ENCODE measurements at regions not wholly inside any gene's neighbourhood (a gene's known extent, or its start where the extent isn't known, plus 50 kb on each side); places are given as distances from the start of the nearest gene placed in this dataset.
"Not testable (repeated sequence)": the region's sequence is repeated elsewhere in the genome, so short reads cannot be mapped to it uniquely, and the experiment has no call there.

- in situ Hi-C loops (cut with MboI; ENCODE audit: low sequenced_read_pairs): no loop called here
Measured at GRCh38 chr11:38191101-38191500, 1593.1 kb upstream of the RAG2 start.

GRCh38 chr11:38182126-38182866, 1584.3 kb upstream of the RAG2 start:
- in situ Hi-C loops (cut with MboI; ENCODE audit: low sequenced_read_pairs): no loop called here

GRCh38 chr11:38176686-38177322, 1578.8 kb upstream of the RAG2 start:
- in situ Hi-C loops (cut with MboI; ENCODE audit: low sequenced_read_pairs): no loop called here

- in situ Hi-C loops (cut with MboI; ENCODE audit: low sequenced_read_pairs): no loop called here
Measured at GRCh38 chr11:38173676-38174075, 1575.6 kb upstream of the RAG2 start.

- in situ Hi-C loops (cut with MboI; ENCODE audit: low sequenced_read_pairs): no loop called here
Measured at GRCh38 chr11:38169286-38169685, 1571.2 kb upstream of the RAG2 start.

GRCh38 chr11:38163526-38163925, 1565.5 kb upstream of the RAG2 start:
- in situ Hi-C loops (cut with MboI; ENCODE audit: low sequenced_read_pairs): no loop called here

GRCh38 chr11:38160433-38160832, 1562.4 kb upstream of the RAG2 start:
- in situ Hi-C loops (cut with MboI; ENCODE audit: low sequenced_read_pairs): no loop called here

- in situ Hi-C loops (cut with MboI; ENCODE audit: low sequenced_read_pairs): no loop called here
Measured at GRCh38 chr11:38159038-38159437, 1561.0 kb upstream of the RAG2 start.

GRCh38 chr11:38156495-38157146, 1558.6 kb upstream of the RAG2 start:
- in situ Hi-C loops (cut with MboI; ENCODE audit: low sequenced_read_pairs): no loop called here

GRCh38 chr11:38155856-38156255, 1557.8 kb upstream of the RAG2 start:
- in situ Hi-C loops (cut with MboI; ENCODE audit: low sequenced_read_pairs): no loop called here

GRCh38 chr11:38153985-38154384, 1555.9 kb upstream of the RAG2 start:
- in situ Hi-C loops (cut with MboI; ENCODE audit: low sequenced_read_pairs): no loop called here

- in situ Hi-C loops (cut with MboI; ENCODE audit: low sequenced_read_pairs): no loop called here
Measured at GRCh38 chr11:38143852-38144251, 1545.8 kb upstream of the RAG2 start.

- in situ Hi-C loops (cut with MboI; ENCODE audit: low sequenced_read_pairs): no loop called here
Measured at GRCh38 chr11:38138972-38139371, 1540.9 kb upstream of the RAG2 start.

GRCh38 chr11:38136887-38137286, 1538.9 kb upstream of the RAG2 start:
- in situ Hi-C loops (cut with MboI; ENCODE audit: low sequenced_read_pairs): no loop called here

GRCh38 chr11:38131535-38131934, 1533.5 kb upstream of the RAG2 start:
- in situ Hi-C loops (cut with MboI; ENCODE audit: low sequenced_read_pairs): no loop called here

- in situ Hi-C loops (cut with MboI; ENCODE audit: low sequenced_read_pairs): no loop called here
Measured at GRCh38 chr11:38130976-38131375, 1532.9 kb upstream of the RAG2 start.

- in situ Hi-C loops (cut with MboI; ENCODE audit: low sequenced_read_pairs): no loop called here
Measured at GRCh38 chr11:38130514-38130913, 1532.5 kb upstream of the RAG2 start.

GRCh38 chr11:38123673-38124072, 1525.6 kb upstream of the RAG2 start:
- in situ Hi-C loops (cut with MboI; ENCODE audit: low sequenced_read_pairs): no loop called here

GRCh38 chr11:38116616-38117015, 1518.6 kb upstream of the RAG2 start:
- in situ Hi-C loops (cut with MboI; ENCODE audit: low sequenced_read_pairs): not testable (repeated sequence)

GRCh38 chr11:38115381-38115780, 1517.3 kb upstream of the RAG2 start:
- in situ Hi-C loops (cut with MboI; ENCODE audit: low sequenced_read_pairs): not testable (repeated sequence)

GRCh38 chr11:38100836-38101462, 1502.9 kb upstream of the RAG2 start:
- in situ Hi-C loops (cut with MboI; ENCODE audit: low sequenced_read_pairs): no loop called here

- in situ Hi-C loops (cut with MboI; ENCODE audit: low sequenced_read_pairs): no loop called here
Measured at GRCh38 chr11:38095268-38095667, 1497.2 kb upstream of the RAG2 start.
